GM20000 (cell line): ENCODE measurements at regions not wholly inside any gene's neighbourhood (a gene's known extent, or its start where the extent isn't known, plus 50 kb on each side); places are given as distances from the start of the nearest gene placed in this dataset.

Experiments used
- DNase-seq: peaks from one replicate; pipeline ENCODE4 v3.0.0; 2012; ENCODE audit warnings: low spot score
- TF ChIP-seq, protein P1 (sequence below): IDR thresholded peaks from 2 replicates; pipeline ENCODE4 v1.5.1; 2012; ENCODE audit warnings: mild to moderate bottlenecking, control low read depth; ENCODE audit errors: extremely low read depth, missing control alignments

GRCh38 chr16:73298562-73298961, 250.6 kb upstream of the ZFHX3 start:
- TF ChIP-seq, protein P1, sequence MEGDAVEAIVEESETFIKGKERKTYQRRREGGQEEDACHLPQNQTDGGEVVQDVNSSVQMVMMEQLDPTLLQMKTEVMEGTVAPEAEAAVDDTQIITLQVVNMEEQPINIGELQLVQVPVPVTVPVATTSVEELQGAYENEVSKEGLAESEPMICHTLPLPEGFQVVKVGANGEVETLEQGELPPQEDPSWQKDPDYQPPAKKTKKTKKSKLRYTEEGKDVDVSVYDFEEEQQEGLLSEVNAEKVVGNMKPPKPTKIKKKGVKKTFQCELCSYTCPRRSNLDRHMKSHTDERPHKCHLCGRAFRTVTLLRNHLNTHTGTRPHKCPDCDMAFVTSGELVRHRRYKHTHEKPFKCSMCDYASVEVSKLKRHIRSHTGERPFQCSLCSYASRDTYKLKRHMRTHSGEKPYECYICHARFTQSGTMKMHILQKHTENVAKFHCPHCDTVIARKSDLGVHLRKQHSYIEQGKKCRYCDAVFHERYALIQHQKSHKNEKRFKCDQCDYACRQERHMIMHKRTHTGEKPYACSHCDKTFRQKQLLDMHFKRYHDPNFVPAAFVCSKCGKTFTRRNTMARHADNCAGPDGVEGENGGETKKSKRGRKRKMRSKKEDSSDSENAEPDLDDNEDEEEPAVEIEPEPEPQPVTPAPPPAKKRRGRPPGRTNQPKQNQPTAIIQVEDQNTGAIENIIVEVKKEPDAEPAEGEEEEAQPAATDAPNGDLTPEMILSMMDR: no peak
- DNase-seq: no peak

DNA sequence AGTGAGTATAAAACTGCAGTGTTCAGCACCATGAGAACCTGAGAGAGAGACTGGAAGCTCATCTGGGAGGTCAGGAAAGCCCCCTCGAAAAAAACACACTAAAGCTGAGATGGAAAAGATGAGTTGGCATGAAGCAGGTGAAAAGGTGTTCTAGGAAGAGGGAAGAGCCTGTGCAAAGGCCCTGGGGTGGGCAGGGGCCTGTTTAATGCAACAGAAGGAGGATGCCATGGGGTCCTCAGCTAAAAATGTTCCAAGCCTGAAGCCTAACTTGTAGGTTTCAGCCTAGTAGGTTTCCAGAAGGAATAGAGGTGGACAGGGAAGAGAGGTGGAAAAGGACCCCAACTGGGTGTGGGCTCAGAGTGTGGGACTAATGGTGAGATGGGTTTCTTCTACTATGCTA, 242.3 kb upstream of the ZFHX3 start:
- DNase-seq: no peak
- TF ChIP-seq, protein P1: no peak

GRCh38 chr16:73289232-73289631, 241.3 kb upstream of the ZFHX3 start:
- DNase-seq: peak; percentile 68
- TF ChIP-seq, protein P1: no peak

- no peak for DNase-seq
- TF ChIP-seq, protein P1: no peak
These were observed 240.6 kb upstream of the ZFHX3 start for GRCh38 chr16:73288520-73288919.

DNA sequence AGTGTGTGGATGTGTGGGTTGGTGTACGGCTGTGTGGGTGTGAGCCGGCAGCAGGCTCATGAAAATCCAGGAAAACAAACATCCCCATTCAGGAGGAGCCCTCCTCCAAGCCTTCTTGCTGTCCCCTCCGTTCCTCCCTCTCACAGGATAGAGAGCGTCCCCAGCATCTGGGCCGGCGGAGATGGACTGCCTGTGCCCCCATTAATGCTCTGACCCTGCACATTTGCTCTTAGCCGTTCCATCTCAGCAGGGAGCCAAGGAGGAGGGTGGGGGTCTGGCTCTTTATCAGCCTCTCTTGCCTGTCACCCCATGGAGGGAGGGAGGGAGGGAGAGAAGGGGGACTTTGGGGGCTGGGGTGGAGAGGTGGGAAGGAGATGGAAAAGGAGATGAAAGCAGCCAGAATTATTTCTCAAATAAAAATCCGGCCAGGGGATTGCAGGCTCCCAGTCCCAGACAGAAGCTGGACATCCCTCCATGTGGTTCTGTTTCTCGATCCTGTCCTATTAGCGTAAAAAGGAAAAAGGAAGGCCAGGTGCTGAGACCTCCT, 240.0 kb upstream of the ZFHX3 start:
- no peak for DNase-seq

DNA sequence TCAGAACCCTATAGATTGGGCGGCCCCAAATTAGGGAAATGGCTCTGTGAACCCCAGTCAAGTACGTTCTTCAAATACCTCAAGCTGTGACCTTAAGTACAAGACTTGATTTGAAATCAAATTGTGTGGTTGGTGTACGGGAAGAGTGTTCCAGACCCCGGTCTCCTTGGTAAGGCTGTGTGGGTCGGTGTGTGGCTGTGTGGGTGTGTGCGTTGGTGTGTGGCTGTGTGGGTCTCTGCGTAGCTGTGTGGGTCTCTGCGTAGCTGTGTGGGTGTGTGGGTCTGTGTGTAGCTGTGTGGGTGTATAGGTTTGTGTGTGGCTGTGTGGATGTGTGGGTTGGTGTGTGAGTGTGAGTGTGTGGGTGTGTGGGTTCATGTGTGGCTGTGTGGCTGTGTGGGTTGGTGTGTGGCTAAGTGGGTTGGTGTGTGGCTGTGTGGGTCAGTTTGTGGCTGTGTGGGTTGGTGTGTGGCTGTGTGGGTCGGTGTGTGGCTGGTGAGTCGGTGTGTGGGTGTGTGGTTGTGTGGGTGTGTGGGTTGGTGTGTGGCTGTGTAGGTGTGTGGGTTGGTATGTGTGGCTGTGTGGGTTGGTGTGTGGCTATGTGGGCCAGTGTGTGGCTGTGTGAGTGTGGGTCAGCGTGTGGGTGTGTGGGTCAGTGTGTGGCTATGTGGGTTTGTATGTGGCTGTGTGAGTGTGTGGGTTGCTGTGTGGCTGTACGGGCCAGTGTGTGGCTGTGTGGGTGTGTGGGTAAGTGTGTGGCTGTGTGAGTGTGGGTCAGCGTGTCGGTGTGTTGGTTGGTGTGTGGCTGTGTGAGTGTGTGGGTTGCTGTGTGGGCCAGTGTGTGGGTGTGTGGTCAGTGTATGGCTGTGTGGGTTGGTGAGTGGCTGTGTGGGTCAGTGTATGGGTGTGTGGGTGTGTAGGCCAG, 238.7 kb upstream of the ZFHX3 start:
- TF ChIP-seq, protein P1: no peak
- no peak for DNase-seq

More for the DNA sequence above, 240.0 kb upstream of the ZFHX3 start:
- TF ChIP-seq, protein P1: no peak

- TF ChIP-seq, protein P1: no peak
- DNase-seq: no peak
These were observed 237.7 kb upstream of the ZFHX3 start for GRCh38 chr16:73285436-73286201.
